Fibroblast of lung (primary cell): ENCODE measurements at regions not wholly inside any gene's neighbourhood (a gene's known extent, or its start where the extent isn't known, plus 50 kb on each side); places are given as distances from the start of the nearest gene placed in this dataset.

ENCODE experiments used
- DNase-seq, 2 donors: peaks; one replicate each; pipeline versions ENCODE4 v3.0.0 to v3.0.0-alpha.2; 2010; ENCODE audit warnings: low read depth in 2 of 2
- H2AFZ ChIP-seq: 2 replicates; pipeline ENCODE4 v1.5.1; 2012; ENCODE audit warnings: low read length, control low read depth, inconsistent platforms
- H3K27ac ChIP-seq: 2 replicates; pipeline ENCODE4 v1.5.1; 2011; ENCODE audit warnings: low read length, control low read depth; ENCODE audit not compliant: insufficient read depth
- H3K27me3 ChIP-seq: 2 replicates; pipeline ENCODE4 v1.5.1; 2011; ENCODE audit warnings: mild to moderate bottlenecking, low read length; ENCODE audit not compliant: control insufficient read depth, insufficient read depth
- H3K36me3 ChIP-seq: 2 replicates; pipeline ENCODE4 v1.5.1; 2011; ENCODE audit warnings: low read length; ENCODE audit not compliant: control insufficient read depth, insufficient read depth
- H3K4me1 ChIP-seq: 2 replicates; pipeline ENCODE4 v1.5.1; 2011; ENCODE audit warnings: low read length; ENCODE audit not compliant: control insufficient read depth, insufficient read depth; ENCODE audit errors: extremely low read depth
- H3K4me2 ChIP-seq: 2 replicates; pipeline ENCODE4 v1.5.1; 2011; ENCODE audit warnings: low read length, control low read depth; ENCODE audit not compliant: insufficient read depth; ENCODE audit errors: extremely low read depth
- H3K4me3 ChIP-seq, 4 experiments: fragments of 200-600 bp in 1 of 4; sonication (generic) in 1 of 4; replicated peaks in 1 of 4; 2 replicates each; pipeline ENCODE4 v1.5.1; 2011 to 2016; ENCODE audit warnings: low read length in 4 of 4, low read depth in 3 of 4, mild to moderate bottlenecking in 3 of 4, control low read depth in 2 of 4, inconsistent platforms in 1 of 4, mixed read lengths in 1 of 4; ENCODE audit not compliant: insufficient read depth in 1 of 4; ENCODE audit errors: control extremely low read depth in 1 of 4
- H3K79me2 ChIP-seq: 2 replicates; pipeline ENCODE4 v1.5.1; 2012; ENCODE audit warnings: mild to moderate bottlenecking, low read length, inconsistent platforms; ENCODE audit not compliant: control insufficient read depth, insufficient read depth
- H3K9ac ChIP-seq: 2 replicates; pipeline ENCODE4 v1.5.1; 2011; ENCODE audit warnings: mild to moderate bottlenecking, low read length, control low read depth; ENCODE audit not compliant: insufficient read depth
- H3K9me3 ChIP-seq: 2 replicates; pipeline ENCODE4 v1.5.1; 2012; ENCODE audit warnings: low read depth, low read length; ENCODE audit not compliant: control insufficient read depth, insufficient read depth
- H4K20me1 ChIP-seq: 2 replicates; pipeline ENCODE4 v1.5.1; 2011; ENCODE audit warnings: low read length; ENCODE audit not compliant: control insufficient read depth, insufficient read depth; ENCODE audit errors: extremely low read depth
- EZH2 ChIP-seq: IDR thresholded peaks from 2 replicates; pipeline ENCODE4 v1.5.1; 2012; ENCODE audit warnings: low read length, control low read depth, mild to moderate bottlenecking; ENCODE audit errors: missing control alignments
- TF ChIP-seq, protein P1 (sequence below), 2 donors: IDR thresholded peaks in 1 of 2; conservative IDR thresholded peaks in 1 of 2; 1 replicate in 1 of 2; 2 replicates in 1 of 2; pipeline ENCODE4 v1.5.1; 2011 to 2012; ENCODE audit warnings: low read length in 2 of 2, control low read depth in 1 of 2, inconsistent platforms in 1 of 2, low read depth in 1 of 2, mild to moderate bottlenecking in 1 of 2

DNA sequence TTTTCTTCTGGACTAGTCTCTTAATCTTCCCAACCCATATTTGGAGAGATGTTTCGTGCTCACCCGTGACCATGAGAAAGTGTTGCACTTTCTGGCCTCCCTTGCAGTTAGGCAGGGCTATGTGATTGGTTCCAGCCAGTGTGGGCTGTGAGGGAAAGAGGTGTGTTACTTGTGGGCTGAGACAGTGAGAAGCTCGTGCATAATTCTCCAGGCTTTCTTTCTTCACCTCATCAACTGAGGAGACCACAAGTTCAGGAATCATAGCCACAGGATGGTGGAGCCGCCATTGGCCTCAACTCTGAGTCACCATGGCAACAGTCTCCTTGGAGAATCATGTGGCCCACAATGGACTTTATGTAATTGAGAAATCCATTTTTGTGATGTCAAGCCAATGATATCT lies 57.5 kb upstream of the FUCA2 start:
- peak overlapping the region; percentile 31 for H2AFZ ChIP-seq

DNA sequence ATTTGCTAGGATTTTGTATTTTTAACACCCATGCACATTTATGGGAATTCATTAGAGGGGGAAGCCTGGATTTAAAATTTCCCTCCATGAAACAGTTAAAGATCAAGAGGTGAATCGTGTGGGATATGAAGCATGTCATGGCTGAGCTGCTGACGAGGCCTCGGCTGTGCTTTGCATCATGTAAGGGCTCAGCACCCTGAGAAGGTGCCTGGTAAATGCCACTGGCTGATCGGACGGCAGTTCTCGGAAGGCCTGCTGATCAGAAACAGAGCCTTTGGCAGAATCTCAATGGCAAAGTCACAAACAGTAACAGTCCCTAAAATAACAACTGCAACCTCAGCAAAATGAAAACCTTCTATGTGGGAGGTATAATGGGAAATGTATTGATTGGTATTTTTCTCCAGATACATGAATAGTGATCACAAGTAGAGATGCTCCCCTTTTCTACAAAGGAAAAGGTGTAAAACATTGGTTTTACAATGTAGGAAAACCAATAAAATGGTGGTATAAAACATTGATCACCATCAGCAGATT lies 53.0 kb upstream of the FUCA2 start:
- Histone ChIP-seq H3K27ac (no peak overlapping the region), H3K4me1 (no peaks in the 10 kb centered on the region), H3K27me3 (no peaks in the 10 kb centered on the region), H3K9ac (no peak overlapping the region), H3K9me3 (no peaks in the 10 kb centered on the region), H4K20me1 (no peaks in the 10 kb centered on the region), H3K79me2 (no peaks in the 10 kb centered on the region), H2AFZ (peak overlapping the region; percentile 16), H3K4me2 (no peak overlapping the region), H3K4me3 (no peak overlapping the region), H3K36me3 (no peaks in the 10 kb centered on the region)
- peak in 1 of 2 donors; percentile 59 for DNase-seq
- TF ChIP-seq, protein P1, sequence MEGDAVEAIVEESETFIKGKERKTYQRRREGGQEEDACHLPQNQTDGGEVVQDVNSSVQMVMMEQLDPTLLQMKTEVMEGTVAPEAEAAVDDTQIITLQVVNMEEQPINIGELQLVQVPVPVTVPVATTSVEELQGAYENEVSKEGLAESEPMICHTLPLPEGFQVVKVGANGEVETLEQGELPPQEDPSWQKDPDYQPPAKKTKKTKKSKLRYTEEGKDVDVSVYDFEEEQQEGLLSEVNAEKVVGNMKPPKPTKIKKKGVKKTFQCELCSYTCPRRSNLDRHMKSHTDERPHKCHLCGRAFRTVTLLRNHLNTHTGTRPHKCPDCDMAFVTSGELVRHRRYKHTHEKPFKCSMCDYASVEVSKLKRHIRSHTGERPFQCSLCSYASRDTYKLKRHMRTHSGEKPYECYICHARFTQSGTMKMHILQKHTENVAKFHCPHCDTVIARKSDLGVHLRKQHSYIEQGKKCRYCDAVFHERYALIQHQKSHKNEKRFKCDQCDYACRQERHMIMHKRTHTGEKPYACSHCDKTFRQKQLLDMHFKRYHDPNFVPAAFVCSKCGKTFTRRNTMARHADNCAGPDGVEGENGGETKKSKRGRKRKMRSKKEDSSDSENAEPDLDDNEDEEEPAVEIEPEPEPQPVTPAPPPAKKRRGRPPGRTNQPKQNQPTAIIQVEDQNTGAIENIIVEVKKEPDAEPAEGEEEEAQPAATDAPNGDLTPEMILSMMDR (conservative IDR thresholded peaks at IDR 0.05 in 1 of 2, IDR thresholded peaks at IDR 0.05 in 1 of 2; ENCODE audit: low read depth in 1 of 2, low read length in 2 of 2) = no peak
- no peak for TF ChIP-seq EZH2

More for the DNA sequence above, 57.5 kb upstream of the FUCA2 start:
- TF ChIP-seq, protein P1 (conservative IDR thresholded peaks at IDR 0.05 in 1 of 2, IDR thresholded peaks at IDR 0.05 in 1 of 2; ENCODE audit: low read depth in 1 of 2, low read length in 2 of 2) = no peak
- TF ChIP-seq EZH2 = no peak
- Histone ChIP-seq H3K4me1 (no peaks in the 10 kb centered on the region), H3K4me2 (no peak overlapping the region), H4K20me1 (no peaks in the 10 kb centered on the region), H3K4me3 (no peak overlapping the region), H3K9ac (no peak overlapping the region), H3K36me3 (no peaks in the 10 kb centered on the region), H3K27ac (no peak overlapping the region), H3K9me3 (no peaks in the 10 kb centered on the region), H3K27me3 (no peaks in the 10 kb centered on the region), H3K79me2 (no peaks in the 10 kb centered on the region)
- peak; percentile 16 to 42 for DNase-seq

DNA sequence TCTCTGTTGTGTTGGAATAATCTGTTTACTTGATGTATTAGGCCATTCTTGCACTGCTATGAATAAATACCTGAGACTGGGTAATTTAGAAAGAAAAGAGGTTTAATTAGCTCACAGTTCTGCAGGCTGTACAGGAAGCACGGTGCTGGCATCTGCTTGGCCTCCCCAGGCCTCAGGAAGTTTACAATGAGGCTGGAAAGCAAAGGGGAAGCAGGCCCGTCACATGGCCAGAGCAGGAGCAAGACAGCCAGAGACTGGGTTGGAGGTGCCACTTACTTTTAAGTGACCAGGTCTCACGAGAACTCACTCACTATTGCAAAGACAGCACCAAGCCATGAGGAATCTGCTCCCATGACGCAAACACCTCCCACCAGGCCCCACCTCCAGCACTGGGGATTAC lies 50.6 kb upstream of the FUCA2 start:
- H3K9ac ChIP-seq = no peak overlapping the region
- H4K20me1 ChIP-seq = no peaks in the 10 kb centered on the region
- no peaks in the 10 kb centered on the region for H3K27me3 ChIP-seq
- no peaks in the 10 kb centered on the region for H3K79me2 ChIP-seq
- no peak for DNase-seq
- no peaks in the 10 kb centered on the region for H3K9me3 ChIP-seq
- no peak overlapping the region for H2AFZ ChIP-seq
- no peaks in the 10 kb centered on the region for H3K4me1 ChIP-seq
- no peaks in the 10 kb centered on the region for H3K36me3 ChIP-seq
- no peak for TF ChIP-seq EZH2
- TF ChIP-seq, protein P1 (conservative IDR thresholded peaks at IDR 0.05 in 1 of 2, IDR thresholded peaks at IDR 0.05 in 1 of 2; ENCODE audit: low read depth in 1 of 2, low read length in 2 of 2) = no peak
- H3K4me3 ChIP-seq = no peak overlapping the region
- no peak overlapping the region for H3K27ac ChIP-seq
- H3K4me2 ChIP-seq = no peak overlapping the region
